LoVo (cell line): ENCODE measurements at regions not wholly inside any gene's neighbourhood (a gene's known extent, or its start where the extent isn't known, plus 50 kb on each side); places are given as distances from the start of the nearest gene placed in this dataset.
A peak's percentile ranks its signal among the peaks of the same experiment; 100 is the strongest.
"Not testable (repeated sequence)": the region's sequence is repeated elsewhere in the genome, so short reads cannot be mapped to it uniquely, and the experiment has no call there.

ENCODE experiments used
- DNase-seq: peaks from one replicate; pipeline ENCODE4 v3.0.0-alpha.2; 2016; ENCODE audit warnings: low spot score

GRCh38 chr12:95358111-95359083 is 115.6 kb upstream of the METAP2 start:
- DNase-seq, result no peak

GRCh38 chr12:95365912-95366311 is 108.0 kb upstream of the METAP2 start:
- no peak for DNase-seq

GRCh38 chr12:95368931-95369330 is 105.0 kb upstream of the METAP2 start:
- no peak for DNase-seq

GRCh38 chr12:95371571-95371970 is 102.4 kb upstream of the METAP2 start:
- no peak for DNase-seq

GRCh38 chr12:95379481-95379880 is 94.5 kb upstream of the METAP2 start:
- DNase-seq, result not testable (repeated sequence)

GRCh38 chr12:95380334-95380733 is 93.6 kb upstream of the METAP2 start:
- DNase-seq, result not testable (repeated sequence)

- no peak for DNase-seq
Measured at GRCh38 chr12:95380997-95381786, 92.8 kb upstream of the METAP2 start.

GRCh38 chr12:95383920-95384319 is 90.0 kb upstream of the METAP2 start:
- DNase-seq, result not testable (repeated sequence)

GRCh38 chr12:95384785-95385184 is 89.2 kb upstream of the METAP2 start:
- DNase-seq, result no peak

GRCh38 chr12:95385246-95386035 is 88.5 kb upstream of the METAP2 start:
- DNase-seq, result no peak

- DNase-seq, result no peak
Measured at GRCh38 chr12:95386051-95386450, 87.9 kb upstream of the METAP2 start.

- not testable (repeated sequence) for DNase-seq
Measured at GRCh38 chr12:95388260-95388659, 85.7 kb upstream of the METAP2 start.

- DNase-seq, result no peak
Measured at GRCh38 chr12:95390192-95390591, 83.8 kb upstream of the METAP2 start.

GRCh38 chr12:95390932-95391331 is 83.0 kb upstream of the METAP2 start:
- no peak for DNase-seq

GRCh38 chr12:95393191-95393790 is 80.7 kb upstream of the METAP2 start:
- DNase-seq, result no peak

GRCh38 chr12:95395696-95396095 is 78.3 kb upstream of the METAP2 start:
- DNase-seq, result no peak

- peak; percentile 19 for DNase-seq
Measured at GRCh38 chr12:95396849-95397468, 77.0 kb upstream of the METAP2 start.

GRCh38 chr12:95397571-95397970 is 76.4 kb upstream of the METAP2 start:
- DNase-seq, result no peak

GRCh38 chr12:95402096-95402495 is 71.9 kb upstream of the METAP2 start:
- no peak for DNase-seq

GRCh38 chr12:95408201-95408600 is 65.8 kb upstream of the METAP2 start:
- no peak for DNase-seq

- DNase-seq, result no peak
Measured at GRCh38 chr12:95411057-95411456, 62.9 kb upstream of the METAP2 start.
